Endothelial cell of umbilical vein (primary cell): ENCODE measurements at regions not wholly inside any gene's neighbourhood (a gene's known extent, or its start where the extent isn't known, plus 50 kb on each side); places are given as distances from the start of the nearest gene placed in this dataset.

Experiments used
- BruUV-seq: library from RNA; stranded (reverse); fragments of 400-500 nt; replicated peaks from 2 replicates; lab custom pipeline; 2021; lab: Mats Ljungman, UMichigan
- CTCF ChIA-PET: fragments of 300-600, 350-600 bp; sonication (Branson Sonifier 250); formaldehyde crosslinking; loops from one replicate; lab custom pipeline; 2021; ENCODE audit warnings: antibody characterized with exemption, inconsistent platforms; lab: Charles Lee
- POLR2A ChIA-PET: fragments of 300-600, 350-600 bp; sonication (Branson Sonifier 250); formaldehyde crosslinking; loops from one replicate; lab custom pipeline; 2021; ENCODE audit warnings: antibody characterized with exemption, inconsistent platforms; lab: Charles Lee
- DNase-seq: peaks from one replicate; pipeline ENCODE4 v3.0.0-alpha.2; 2011; ENCODE audit warnings: low read depth, low spot score
- FAIRE-seq: peaks from 2 replicates; lab custom pipeline; 2011; peaks lifted over from hg19 to GRCh38; lab: Jason Lieb, UNC
- H2AFZ ChIP-seq: 2 replicates; pipeline ENCODE4 v1.6.0; 2012; ENCODE audit warnings: low read depth, low read length, control low read depth, inconsistent platforms
- H3K27ac ChIP-seq: 2 replicates; pipeline ENCODE4 v1.5.1; 2011; ENCODE audit warnings: low read depth, mild to moderate bottlenecking, control low read depth, low read length, moderate library complexity; ENCODE audit not compliant: insufficient read depth
- H3K27me3 ChIP-seq, 2 experiments: 2 replicates each; pipeline versions ENCODE4 v1.6.0 to v1.6.1; 2011; ENCODE audit warnings: low read length in 2 of 2, mixed read lengths in 1 of 2; ENCODE audit not compliant: control insufficient read depth in 2 of 2, insufficient read depth in 2 of 2
- H3K36me3 ChIP-seq, 2 experiments: 2 replicates in 1 of 2; 3 replicates in 1 of 2; pipeline ENCODE4 v1.5.1; 2011; ENCODE audit warnings: low read length in 2 of 2, mild to moderate bottlenecking in 1 of 2, moderate library complexity in 1 of 2; ENCODE audit not compliant: control insufficient read depth in 2 of 2, insufficient read depth in 2 of 2; ENCODE audit errors: extremely low read depth in 1 of 2
- H3K4me1 ChIP-seq: 3 replicates; pipeline ENCODE4 v1.5.1; 2011; ENCODE audit warnings: mild to moderate bottlenecking, low read length; ENCODE audit not compliant: control insufficient read depth, insufficient read depth; ENCODE audit errors: extremely low read depth
- H3K4me2 ChIP-seq: 2 replicates; pipeline ENCODE4 v1.6.1; 2011; ENCODE audit warnings: low read length, control low read depth, mixed read lengths; ENCODE audit not compliant: insufficient read depth
- H3K4me3 ChIP-seq, 3 experiments: fragments of 200-600 bp in 1 of 3; sonication (generic), shearing (Covaris generic) in 1 of 3; replicated peaks in 1 of 3; 2 replicates each; pipeline ENCODE4 v1.5.1; 2011 to 2016; ENCODE audit warnings: control low read depth in 3 of 3, low read length in 3 of 3, mild to moderate bottlenecking in 2 of 3, inconsistent platforms in 1 of 3, low read depth in 1 of 3, moderate library complexity in 1 of 3; ENCODE audit not compliant: insufficient read depth in 1 of 3
- H3K79me2 ChIP-seq: 2 replicates; pipeline ENCODE4 v1.6.0; 2012; ENCODE audit warnings: low read length, inconsistent platforms; ENCODE audit not compliant: control insufficient read depth, insufficient read depth
- H3K9ac ChIP-seq: replicated peaks from 2 replicates; pipeline ENCODE3; 2011; ENCODE audit warnings: low read length, control low read depth; ENCODE audit not compliant: insufficient read depth; ENCODE audit errors: extremely low read depth
- H3K9me1 ChIP-seq: replicated peaks from 3 replicates; pipeline ENCODE4 v1.6.0; 2011; ENCODE audit warnings: mild to moderate bottlenecking, low read length; ENCODE audit not compliant: control insufficient read depth, insufficient read depth; ENCODE audit errors: extremely low read depth
- H3K9me3 ChIP-seq: replicated peaks from 2 replicates; pipeline ENCODE4 v1.5.1; 2012; ENCODE audit warnings: low read length, inconsistent platforms; ENCODE audit not compliant: control insufficient read depth, insufficient read depth
- H4K20me1 ChIP-seq: replicated peaks from 2 replicates; pipeline ENCODE3; 2011; ENCODE audit warnings: mild to moderate bottlenecking, low read length; ENCODE audit not compliant: control insufficient read depth, insufficient read depth; ENCODE audit errors: extremely low read depth
- EZH2 ChIP-seq: IDR thresholded peaks from 2 replicates; pipeline ENCODE4 v1.6.1; 2012; ENCODE audit warnings: borderline replicate concordance, low read depth, mild to moderate bottlenecking, moderate library complexity, low read length, inconsistent platforms; ENCODE audit not compliant: severe bottlenecking
- FOS ChIP-seq: IDR thresholded peaks from 2 replicates; pipeline ENCODE4 v1.6.1; 2011; ENCODE audit warnings: mild to moderate bottlenecking, low read length, moderate library complexity, borderline replicate concordance; ENCODE audit not compliant: insufficient read depth
- GATA2 ChIP-seq: IDR thresholded peaks from 2 replicates; pipeline ENCODE4 v1.7.0; 2011; ENCODE audit warnings: low read depth, mild to moderate bottlenecking, moderate library complexity, mixed read lengths, low read length; ENCODE audit not compliant: insufficient read length, insufficient read depth
- JUN ChIP-seq: IDR thresholded peaks from 2 replicates; pipeline ENCODE4 v1.6.1; 2011; ENCODE audit warnings: borderline replicate concordance, low read depth; ENCODE audit not compliant: insufficient read length, insufficient read depth
- MYC ChIP-seq: IDR thresholded peaks from one replicate; pipeline ENCODE4 v1.6.1; 2011; ENCODE audit warnings: mild to moderate bottlenecking, low read depth, low read length
- POLR2A ChIP-seq: IDR thresholded peaks from 2 replicates; pipeline ENCODE4 v1.6.1; 2012; ENCODE audit warnings: low read depth, mild to moderate bottlenecking, control low read depth, low read length
- POLR2AphosphoS5 ChIP-seq: IDR thresholded peaks from 2 replicates; pipeline ENCODE4 v1.6.1; 2012; ENCODE audit warnings: low read depth, mild to moderate bottlenecking, control low read depth, low read length, moderate library complexity; ENCODE audit not compliant: insufficient read depth
- dilution Hi-C: fragments of 300-500 bp; cut with MboI; formaldehyde crosslinking; loops from one replicate; pipeline ENCODE4 v1.15.0; 2019; ENCODE audit warnings: low sequenced_read_pairs; ENCODE audit not compliant: extremely low pct_ligation_motif_present
- intact Hi-C: fragments of 100-400 bp; cut with micrococcal nuclease; formaldehyde crosslinking; loops from one replicate; pipeline ENCODE4 v1.10.0; 2022
- TF ChIP-seq, protein P1 (sequence below): IDR thresholded peaks from 2 replicates; pipeline ENCODE4 v1.6.1; 2011; ENCODE audit not compliant: insufficient read depth, insufficient read length
- TF ChIP-seq, protein P2 (sequence below), 2 donors: IDR thresholded peaks; 1 replicate in 1 of 2; 2 replicates in 1 of 2; pipeline ENCODE4 v1.5.1; 2011; ENCODE audit warnings: low read length in 2 of 2, mild to moderate bottlenecking in 2 of 2, moderate library complexity in 2 of 2, control low read depth in 1 of 2, inconsistent platforms in 1 of 2, low read depth in 1 of 2; ENCODE audit not compliant: insufficient read depth in 1 of 2; ENCODE audit errors: extremely low read depth in 1 of 2

DNA sequence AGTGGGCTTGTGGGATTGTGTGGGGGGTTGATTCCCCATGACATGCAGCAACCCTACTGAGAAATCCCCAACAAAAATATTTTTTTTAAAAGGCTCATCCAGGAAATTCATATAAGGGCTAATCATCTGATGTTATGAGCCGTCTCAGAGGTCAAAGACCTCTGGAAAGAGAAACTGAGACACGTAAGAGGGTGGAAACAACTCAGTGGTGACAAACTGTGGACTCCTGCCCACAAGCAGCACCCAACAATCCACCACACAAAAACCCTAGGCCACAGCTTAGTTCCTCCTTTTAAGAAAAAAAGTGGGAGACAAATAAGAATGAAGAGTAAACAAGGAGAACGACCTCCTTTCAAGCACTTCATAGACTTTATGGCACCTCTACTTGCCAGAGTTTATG, 1096.1 kb upstream of the NRXN1 start:
- dilution Hi-C loops, result no loop called here
- BruUV-seq, result no TSS peak
- H3K27me3 ChIP-seq, result no peaks in the 10 kb centered on the region
- ChIA-PET POLR2A (no interaction called here), CTCF (no interaction called here)
- no peaks in the 10 kb centered on the region for H3K4me1 ChIP-seq
- no peaks in the 10 kb centered on the region for H4K20me1 ChIP-seq
- no peak overlapping the region for H3K4me2 ChIP-seq
- no peak for DNase-seq
- no peak overlapping the region for H2AFZ ChIP-seq
- TF ChIP-seq FOS (no peak), POLR2AphosphoS5 (no peak), MYC (no peak), EZH2 (no peak), GATA2 (no peak), JUN (no peak), POLR2A (no peak)
- TF ChIP-seq, protein P1, sequence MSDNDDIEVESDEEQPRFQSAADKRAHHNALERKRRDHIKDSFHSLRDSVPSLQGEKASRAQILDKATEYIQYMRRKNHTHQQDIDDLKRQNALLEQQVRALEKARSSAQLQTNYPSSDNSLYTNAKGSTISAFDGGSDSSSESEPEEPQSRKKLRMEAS, result no peak
- TF ChIP-seq, protein P2, sequence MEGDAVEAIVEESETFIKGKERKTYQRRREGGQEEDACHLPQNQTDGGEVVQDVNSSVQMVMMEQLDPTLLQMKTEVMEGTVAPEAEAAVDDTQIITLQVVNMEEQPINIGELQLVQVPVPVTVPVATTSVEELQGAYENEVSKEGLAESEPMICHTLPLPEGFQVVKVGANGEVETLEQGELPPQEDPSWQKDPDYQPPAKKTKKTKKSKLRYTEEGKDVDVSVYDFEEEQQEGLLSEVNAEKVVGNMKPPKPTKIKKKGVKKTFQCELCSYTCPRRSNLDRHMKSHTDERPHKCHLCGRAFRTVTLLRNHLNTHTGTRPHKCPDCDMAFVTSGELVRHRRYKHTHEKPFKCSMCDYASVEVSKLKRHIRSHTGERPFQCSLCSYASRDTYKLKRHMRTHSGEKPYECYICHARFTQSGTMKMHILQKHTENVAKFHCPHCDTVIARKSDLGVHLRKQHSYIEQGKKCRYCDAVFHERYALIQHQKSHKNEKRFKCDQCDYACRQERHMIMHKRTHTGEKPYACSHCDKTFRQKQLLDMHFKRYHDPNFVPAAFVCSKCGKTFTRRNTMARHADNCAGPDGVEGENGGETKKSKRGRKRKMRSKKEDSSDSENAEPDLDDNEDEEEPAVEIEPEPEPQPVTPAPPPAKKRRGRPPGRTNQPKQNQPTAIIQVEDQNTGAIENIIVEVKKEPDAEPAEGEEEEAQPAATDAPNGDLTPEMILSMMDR (IDR thresholded peaks at IDR 0.05; ENCODE audit: extremely low read depth in 1 of 2, insufficient read depth in 1 of 2, low read depth in 1 of 2, low read length in 2 of 2), result no peak
- no peaks in the 10 kb centered on the region for H3K9me1 ChIP-seq
- H3K9ac ChIP-seq, result no peak overlapping the region
- FAIRE-seq, result no peak
- H3K4me3 ChIP-seq, result no peak overlapping the region
- H3K9me3 ChIP-seq, result no peaks in the 10 kb centered on the region
- H3K79me2 ChIP-seq, result no peaks in the 10 kb centered on the region
- H3K27ac ChIP-seq, result no peak overlapping the region
- intact Hi-C loops, result no loop called here
- H3K36me3 ChIP-seq, result no peaks in the 10 kb centered on the region
